IMR-90 (cell line): ENCODE measurements at regions not wholly inside any gene's neighbourhood (a gene's known extent, or its start where the extent isn't known, plus 50 kb on each side); places are given as distances from the start of the nearest gene placed in this dataset.

Source experiments
- ATAC-seq: fragments of 200-7000 bp; cut with Tn5 transposase; 2 replicates; pipeline ENCODE4 v1.9.1; 2020; ENCODE audit warnings: low read depth, mild to moderate bottlenecking, moderate library complexity
- BruUV-seq: library from RNA; stranded (reverse); fragments of 400-500 nt; replicated peaks from 2 replicates; lab custom pipeline; 2021; lab: Mats Ljungman, UMichigan
- CTCF ChIA-PET: fragments of 300-600 bp; formaldehyde crosslinking; extraction: SDS; loops from one replicate; lab custom pipeline; 2021; ENCODE audit warnings: antibody characterized with exemption; lab: Yijun Ruan, JAX
- POLR2A ChIA-PET: fragments of 300-600 bp; sonication (Branson Sonifier 250); formaldehyde crosslinking; loops from one replicate; lab custom pipeline; 2022; ENCODE audit warnings: antibody characterized with exemption; ENCODE audit not compliant: unreplicated experiment; lab: Charles Lee
- DNase-seq: peaks from one replicate; pipeline ENCODE4 v3.0.0; 2013
- H2AFZ ChIP-seq: replicated peaks from 2 replicates; pipeline ENCODE3; 2013; ENCODE audit warnings: low read length, mild to moderate bottlenecking; ENCODE audit not compliant: poor library complexity
- H2AK5ac ChIP-seq: 2 replicates; pipeline ENCODE4 v1.6.1; 2013; ENCODE audit warnings: low read depth, low read length, inconsistent platforms
- H2AK9ac ChIP-seq: replicated peaks from 2 replicates; pipeline ENCODE3; 2013; ENCODE audit warnings: mild to moderate bottlenecking, low read depth, low read length, moderate library complexity; ENCODE audit not compliant: poor library complexity
- H2BK120ac ChIP-seq: 2 replicates; pipeline ENCODE4 v1.6.1; 2013; ENCODE audit warnings: low read depth, low read length, inconsistent platforms
- H2BK15ac ChIP-seq: 3 replicates; pipeline ENCODE4 v1.6.1; 2013; ENCODE audit warnings: low read depth, low read length, inconsistent platforms
- H2BK20ac ChIP-seq: 2 replicates; pipeline ENCODE4 v1.6.1; 2013; ENCODE audit warnings: low read depth, mild to moderate bottlenecking, inconsistent platforms, low read length, moderate library complexity
- H2BK5ac ChIP-seq: 2 replicates; pipeline ENCODE4 v1.6.1; 2013; ENCODE audit warnings: mild to moderate bottlenecking, low read depth, low read length, inconsistent platforms; ENCODE audit not compliant: poor library complexity, severe bottlenecking
- H3K14ac ChIP-seq: replicated peaks from 2 replicates; pipeline ENCODE4 v1.6.1; 2013; ENCODE audit warnings: low read depth, low read length, inconsistent platforms
- H3K18ac ChIP-seq: 2 replicates; pipeline ENCODE4 v1.6.1; 2013; ENCODE audit warnings: low read depth, low read length, control low read depth
- H3K23ac ChIP-seq: 2 replicates; pipeline ENCODE4 v1.6.1; 2013; ENCODE audit warnings: low read depth, low read length, inconsistent platforms
- H3K27ac ChIP-seq: 2 replicates; pipeline ENCODE4 v1.5.1; 2013; ENCODE audit warnings: mild to moderate bottlenecking, control low read depth, low read length; ENCODE audit not compliant: insufficient read depth
- H3K27me3 ChIP-seq: 2 replicates; pipeline ENCODE4 v1.6.1; 2013; ENCODE audit warnings: low read length; ENCODE audit not compliant: control insufficient read depth, insufficient read depth
- H3K36me3 ChIP-seq: 2 replicates; pipeline ENCODE4 v1.6.1; 2013; ENCODE audit warnings: low read length, mixed read lengths; ENCODE audit not compliant: control insufficient read depth, insufficient read depth
- H3K4ac ChIP-seq: 2 replicates; pipeline ENCODE4 v1.6.1; 2013; ENCODE audit warnings: low read depth, low read length, inconsistent platforms
- H3K4me1 ChIP-seq: 2 replicates; pipeline ENCODE4 v1.6.1; 2013; ENCODE audit warnings: low read length, mixed read lengths; ENCODE audit not compliant: control insufficient read depth, insufficient read depth
- H3K4me2 ChIP-seq: 2 replicates; pipeline ENCODE4 v1.6.1; 2013; ENCODE audit warnings: low read depth, mild to moderate bottlenecking, control low read depth, low read length, moderate library complexity
- H3K4me3 ChIP-seq: 2 replicates; pipeline ENCODE4 v1.5.1; 2013; ENCODE audit warnings: low read depth, mild to moderate bottlenecking, control low read depth, low read length, moderate library complexity; ENCODE audit not compliant: insufficient read depth
- H3K56ac ChIP-seq: 2 replicates; pipeline ENCODE4 v1.6.1; 2013; ENCODE audit warnings: low read length, inconsistent platforms; ENCODE audit not compliant: insufficient read depth; ENCODE audit errors: extremely low read depth
- H3K79me1 ChIP-seq, 2 experiments: 2 replicates each; pipeline ENCODE4 v1.6.1; 2013; ENCODE audit warnings: low read length in 2 of 2, inconsistent platforms in 1 of 2, low read depth in 1 of 2
- H3K9ac ChIP-seq: 2 replicates; pipeline ENCODE4 v1.6.1; 2013; ENCODE audit warnings: low read depth, low read length, control low read depth
- H3K9me1 ChIP-seq: 2 replicates; pipeline ENCODE4 v1.6.1; 2013; ENCODE audit warnings: low read length, inconsistent platforms; ENCODE audit not compliant: insufficient read depth
- H3K9me3 ChIP-seq: 2 replicates; pipeline ENCODE4 v1.6.1; 2013; ENCODE audit warnings: low read length; ENCODE audit not compliant: control insufficient read depth, insufficient read depth
- H4K20me1 ChIP-seq: 2 replicates; pipeline ENCODE4 v1.6.1; 2013; ENCODE audit warnings: low read length, inconsistent platforms; ENCODE audit not compliant: insufficient read depth
- H4K5ac ChIP-seq: 2 replicates; pipeline ENCODE4 v1.6.1; 2013; ENCODE audit warnings: mild to moderate bottlenecking, low read depth, low read length, control low read depth
- H4K8ac ChIP-seq, 2 experiments: 2 replicates each; pipeline ENCODE4 v1.6.1; 2013; ENCODE audit warnings: low read depth in 2 of 2, low read length in 2 of 2, control low read depth in 1 of 2, inconsistent platforms in 1 of 2
- H4K91ac ChIP-seq: 2 replicates; pipeline ENCODE4 v1.6.1; 2013; ENCODE audit warnings: low read depth, low read length, inconsistent platforms; ENCODE audit not compliant: insufficient read depth
- BHLHE40 ChIP-seq: fragments of 150-350 bp; IDR thresholded peaks from 2 replicates; pipeline ENCODE4 v1.6.1; 2016; ENCODE audit warnings: mild to moderate bottlenecking, low read depth, low read length
- CHD1 ChIP-seq: IDR thresholded peaks from 2 replicates; pipeline ENCODE4 v1.6.1; 2012; ENCODE audit warnings: low read depth, low read length, improper control_type of control experiment
- FOS ChIP-seq: fragments of 150-350 bp; IDR thresholded peaks from 2 replicates; pipeline ENCODE4 v1.6.1; 2016; ENCODE audit warnings: low read depth, low read length
- MAFK ChIP-seq: IDR thresholded peaks from 2 replicates; pipeline ENCODE4 v1.6.1; 2012; ENCODE audit warnings: low read depth, low read length, improper control_type of control experiment
- MAZ ChIP-seq: IDR thresholded peaks from 2 replicates; pipeline ENCODE4 v1.6.1; 2012; ENCODE audit warnings: low read depth, mild to moderate bottlenecking, low read length, improper control_type of control experiment, moderate library complexity, borderline replicate concordance
- MXI1 ChIP-seq: IDR thresholded peaks from 2 replicates; pipeline ENCODE4 v1.6.1; 2012; ENCODE audit warnings: low read depth, mild to moderate bottlenecking, low read length, moderate library complexity, borderline replicate concordance
- NFE2L2 ChIP-seq: fragments of 150-350 bp; IDR thresholded peaks from 2 replicates; pipeline ENCODE4 v1.6.1; 2016; ENCODE audit warnings: low read depth, mild to moderate bottlenecking, low read length
- RAD21 ChIP-seq: IDR thresholded peaks from 2 replicates; pipeline ENCODE4 v1.6.1; 2012; ENCODE audit warnings: low read length, improper control_type of control experiment
- RFX5 ChIP-seq: IDR thresholded peaks from 2 replicates; pipeline ENCODE4 v1.8.0; 2012; ENCODE audit warnings: low read depth, mild to moderate bottlenecking, low read length, moderate library complexity
- SMC3 ChIP-seq: fragments of 150-350 bp; IDR thresholded peaks from 2 replicates; pipeline ENCODE4 v1.6.1; 2016; ENCODE audit warnings: low read depth, mild to moderate bottlenecking, antibody characterized with exemption, low read length, moderate library complexity
- WGBS, 2 experiments: methylation state at CpG; one replicate each; pipeline versions ENCODE4 v1.1.5 to v1.1.7; 2013; ENCODE audit warnings: missing lambda C conversion rate in 2 of 2; ENCODE audit not compliant: insufficient read length in 1 of 2; ENCODE audit errors: extremely low coverage in 2 of 2; 5-methylcytosine and 5-hydroxymethylcytosine counted together
- dilution Hi-C: fragments of 300-500 bp; cut with HindIII; formaldehyde crosslinking; loops from one replicate; pipeline ENCODE4 v1.14.3; 2018; ENCODE audit warnings: low sequenced_read_pairs; ENCODE audit not compliant: unreplicated experiment
- in situ Hi-C: fragments of 300-500 bp; cut with MboI; formaldehyde crosslinking; loops from 3 replicates; pipeline ENCODE4 v1.14.3; 2019; ENCODE audit warnings: low sequenced_read_pairs, inconsistent platforms, mixed read lengths
- intact Hi-C: fragments of 100-400 bp; cut with micrococcal nuclease; formaldehyde crosslinking; loops from 2 replicates; pipeline ENCODE4 v1.10.0; 2022
- TF ChIP-seq, protein P1 (sequence below): conservative IDR thresholded peaks from 2 replicates; pipeline ENCODE4 v1.5.1; 2012; ENCODE audit warnings: mild to moderate bottlenecking, low read depth, low read length, improper control_type of control experiment
- TF ChIP-seq, protein P2 (sequence below): fragments of 150-350 bp; IDR thresholded peaks from 2 replicates; pipeline ENCODE4 v1.6.1; 2017; ENCODE audit warnings: mild to moderate bottlenecking, antibody characterized with exemption, low read length, low read depth

DNA sequence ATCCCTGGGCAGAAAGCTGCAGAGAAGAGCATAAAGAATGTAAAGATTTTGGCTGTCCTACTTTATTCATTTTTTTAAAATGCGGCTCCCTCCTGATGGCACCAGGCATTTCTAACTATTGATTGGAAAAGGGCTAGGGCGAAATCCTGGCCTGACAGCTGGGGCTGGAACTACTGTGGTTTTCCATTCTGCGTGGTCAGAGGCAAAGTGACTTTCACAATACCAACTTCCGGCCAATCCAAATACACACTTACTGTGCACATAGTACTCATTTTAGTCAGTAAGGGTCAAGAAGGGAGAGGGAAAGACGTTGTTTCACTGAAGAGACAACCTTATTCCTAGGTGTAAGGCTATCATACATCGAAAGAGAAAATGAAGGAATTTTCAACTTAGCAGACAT is 113.8 kb upstream of the PMFBP1 start:
- intact Hi-C loops (no loop called here), dilution Hi-C loops (no loop called here), in situ Hi-C loops (no loop called here)
- H3K4me3 ChIP-seq, result no peak overlapping the region
- no peaks in the 10 kb centered on the region for H3K36me3 ChIP-seq
- no CpG with 5 or more reads among the region's 6 CpGs for WGBS, 2 experiments
- DNase-seq, result peak; percentile 11
- H3K79me1 ChIP-seq, result no peaks in the 10 kb centered on the region
- no peaks in the 10 kb centered on the region for H3K27me3 ChIP-seq
- H2BK15ac ChIP-seq, result no peak overlapping the region
- CTCF ChIA-PET, result interaction anchor here (0.5 to 1.1 kb wide), 2 partner anchors 22 to 196 kb away, joined by 3 read pairs; no protein-coding TSS in a partner anchor
- no peak overlapping the region for H3K23ac ChIP-seq
- POLR2A ChIA-PET, result no interaction called here
- no peak overlapping the region for H4K8ac ChIP-seq
- H4K5ac ChIP-seq, result no peak overlapping the region
- H2AFZ ChIP-seq, result no peak overlapping the region
- no peak overlapping the region for H2BK120ac ChIP-seq
- no peak overlapping the region for H3K56ac ChIP-seq
- H3K9ac ChIP-seq, result no peak overlapping the region
- no peak overlapping the region for H3K4me2 ChIP-seq
- peaks cover 3% of the 10 kb centered on the region; the same call in 1 of the 2 replicates for H3K9me1 ChIP-seq
- peaks cover 2% of the 10 kb centered on the region for H3K4me1 ChIP-seq
- no peak overlapping the region for H3K4ac ChIP-seq
- no peak overlapping the region for H2BK20ac ChIP-seq
- no peaks in the 10 kb centered on the region for H3K9me3 ChIP-seq
- H2AK9ac ChIP-seq, result no peak overlapping the region
- H2AK5ac ChIP-seq, result no peak overlapping the region
- TF ChIP-seq RAD21 (no peak), MXI1 (no peak), CHD1 (no peak), FOS (no peak), MAZ (no peak), RFX5 (no peak), SMC3 (no peak), MAFK (no peak), BHLHE40 (no peak), NFE2L2 (no peak)
- TF ChIP-seq, protein P1, sequence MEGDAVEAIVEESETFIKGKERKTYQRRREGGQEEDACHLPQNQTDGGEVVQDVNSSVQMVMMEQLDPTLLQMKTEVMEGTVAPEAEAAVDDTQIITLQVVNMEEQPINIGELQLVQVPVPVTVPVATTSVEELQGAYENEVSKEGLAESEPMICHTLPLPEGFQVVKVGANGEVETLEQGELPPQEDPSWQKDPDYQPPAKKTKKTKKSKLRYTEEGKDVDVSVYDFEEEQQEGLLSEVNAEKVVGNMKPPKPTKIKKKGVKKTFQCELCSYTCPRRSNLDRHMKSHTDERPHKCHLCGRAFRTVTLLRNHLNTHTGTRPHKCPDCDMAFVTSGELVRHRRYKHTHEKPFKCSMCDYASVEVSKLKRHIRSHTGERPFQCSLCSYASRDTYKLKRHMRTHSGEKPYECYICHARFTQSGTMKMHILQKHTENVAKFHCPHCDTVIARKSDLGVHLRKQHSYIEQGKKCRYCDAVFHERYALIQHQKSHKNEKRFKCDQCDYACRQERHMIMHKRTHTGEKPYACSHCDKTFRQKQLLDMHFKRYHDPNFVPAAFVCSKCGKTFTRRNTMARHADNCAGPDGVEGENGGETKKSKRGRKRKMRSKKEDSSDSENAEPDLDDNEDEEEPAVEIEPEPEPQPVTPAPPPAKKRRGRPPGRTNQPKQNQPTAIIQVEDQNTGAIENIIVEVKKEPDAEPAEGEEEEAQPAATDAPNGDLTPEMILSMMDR, result no peak
- TF ChIP-seq, protein P2, sequence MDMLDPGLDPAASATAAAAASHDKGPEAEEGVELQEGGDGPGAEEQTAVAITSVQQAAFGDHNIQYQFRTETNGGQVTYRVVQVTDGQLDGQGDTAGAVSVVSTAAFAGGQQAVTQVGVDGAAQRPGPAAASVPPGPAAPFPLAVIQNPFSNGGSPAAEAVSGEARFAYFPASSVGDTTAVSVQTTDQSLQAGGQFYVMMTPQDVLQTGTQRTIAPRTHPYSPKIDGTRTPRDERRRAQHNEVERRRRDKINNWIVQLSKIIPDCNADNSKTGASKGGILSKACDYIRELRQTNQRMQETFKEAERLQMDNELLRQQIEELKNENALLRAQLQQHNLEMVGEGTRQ, result no peak
- BruUV-seq, result no TSS peak
- ATAC-seq, result no peak
- H2BK5ac ChIP-seq, result no peak overlapping the region
- no peak overlapping the region for H3K27ac ChIP-seq
- H4K20me1 ChIP-seq, result no peaks in the 10 kb centered on the region
- no peak overlapping the region for H3K14ac ChIP-seq
- no peak overlapping the region for H3K18ac ChIP-seq
- no peak overlapping the region for H4K91ac ChIP-seq
